HG02610 (cell line): ENCODE measurements at regions not wholly inside any gene's neighbourhood (a gene's known extent, or its start where the extent isn't known, plus 50 kb on each side); places are given as distances from the start of the nearest gene placed in this dataset.
"Not testable (repeated sequence)": the region's sequence is repeated elsewhere in the genome, so short reads cannot be mapped to it uniquely, and the experiment has no call there.

Source experiments
- ATAC-seq: cut with Tn5 transposase; IDR thresholded peaks from one replicate; pipeline ENCODE4 v1.9.1; 2021; ENCODE audit warnings: mild to moderate bottlenecking, moderate library complexity; ENCODE audit not compliant: unreplicated experiment

DNA sequence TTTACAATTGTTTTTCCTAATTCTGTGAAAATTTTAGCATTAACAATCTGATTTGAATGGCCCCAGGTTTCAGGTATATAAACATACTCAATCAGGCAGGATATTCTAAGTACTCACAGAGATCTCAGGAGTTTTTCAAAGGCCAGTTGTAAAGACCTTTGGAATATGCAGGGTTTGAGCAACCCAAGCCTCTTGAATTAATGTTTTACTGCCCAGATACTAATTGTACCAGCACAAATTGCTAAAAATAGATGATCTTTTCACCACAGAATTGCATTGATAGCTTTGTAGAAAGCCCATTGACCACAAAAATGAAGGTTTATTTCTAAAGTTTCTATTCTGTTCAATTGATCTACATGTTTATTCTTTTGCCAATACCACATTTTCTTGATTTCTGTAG lies 186.5 kb downstream of the OSTF1 start:
- ATAC-seq: no peak

DNA sequence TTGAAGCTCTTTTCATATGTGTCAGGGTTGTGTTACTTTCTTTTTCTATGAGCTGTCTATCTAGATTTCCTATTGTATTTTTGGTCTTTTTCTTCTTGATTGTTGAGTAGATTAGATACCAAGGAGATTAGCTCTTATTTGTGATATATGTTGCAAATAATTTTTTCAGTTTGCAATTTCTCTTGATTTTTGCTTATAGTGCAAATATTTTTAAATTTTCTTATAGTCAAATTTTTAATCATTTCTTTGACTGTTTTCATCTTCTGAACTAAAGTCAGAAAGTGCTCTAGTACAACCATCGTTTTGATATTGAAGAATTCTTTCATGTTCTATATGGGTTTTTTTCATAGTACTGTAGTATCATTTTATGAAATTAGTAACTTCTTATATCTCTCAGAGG lies 193.7 kb downstream of the OSTF1 start:
- no peak for ATAC-seq

DNA sequence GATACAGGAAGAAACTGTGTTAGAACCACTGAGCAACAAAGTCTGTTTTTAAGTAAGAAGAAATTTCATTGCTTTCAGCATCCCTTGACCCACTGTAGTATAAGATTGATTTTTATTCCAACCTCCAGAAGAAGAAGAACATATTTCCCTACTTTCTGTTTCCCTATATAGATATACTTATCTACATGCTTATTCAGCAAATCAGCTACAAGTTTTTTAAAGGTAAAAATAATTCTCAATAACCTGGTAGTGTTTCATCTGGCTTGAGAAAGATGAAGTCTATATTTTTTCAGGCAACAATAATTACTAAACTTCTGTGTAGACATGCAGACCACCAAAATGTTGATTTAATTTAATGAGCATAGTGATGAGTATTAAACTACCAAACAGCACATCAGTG lies 201.0 kb downstream of the OSTF1 start:
- no peak for ATAC-seq

DNA sequence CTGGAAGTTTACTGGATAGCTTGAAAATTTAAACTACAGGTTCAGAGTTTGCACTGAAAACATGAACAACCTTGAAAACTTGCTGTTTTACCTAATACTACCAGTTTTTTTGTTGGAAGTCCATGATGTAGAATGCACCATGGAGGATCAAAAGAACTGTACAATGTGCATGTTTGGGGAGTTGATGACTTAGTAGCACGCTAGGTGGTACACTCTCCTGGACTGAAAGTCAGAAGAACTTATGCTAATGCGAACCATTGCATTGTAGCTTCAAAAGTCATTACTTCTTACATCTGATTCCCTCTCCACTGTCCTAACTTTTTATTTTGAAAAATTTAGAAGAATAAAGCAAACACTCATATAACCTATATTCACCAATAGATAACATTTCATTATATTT lies 211.0 kb downstream of the OSTF1 start:
- no peak for ATAC-seq

DNA sequence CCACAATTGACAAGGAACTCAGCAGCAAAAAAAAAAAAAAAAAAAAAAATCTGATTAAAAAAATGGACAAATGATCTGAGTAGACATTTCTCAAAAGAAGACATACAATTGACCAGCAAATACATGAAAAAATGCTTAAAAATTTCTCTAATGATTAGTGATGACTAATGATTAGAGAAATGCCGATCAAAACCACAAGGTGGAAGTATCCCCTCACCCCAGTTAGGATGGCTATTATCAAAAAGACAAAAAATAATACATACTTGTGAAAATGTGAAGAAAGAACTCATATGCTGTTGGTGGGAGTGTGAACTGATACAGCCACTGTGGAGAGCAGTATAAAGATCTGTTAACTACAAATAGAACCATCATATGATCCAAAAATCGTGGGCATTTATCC lies 245.3 kb downstream of the OSTF1 start:
- no peak for ATAC-seq

DNA sequence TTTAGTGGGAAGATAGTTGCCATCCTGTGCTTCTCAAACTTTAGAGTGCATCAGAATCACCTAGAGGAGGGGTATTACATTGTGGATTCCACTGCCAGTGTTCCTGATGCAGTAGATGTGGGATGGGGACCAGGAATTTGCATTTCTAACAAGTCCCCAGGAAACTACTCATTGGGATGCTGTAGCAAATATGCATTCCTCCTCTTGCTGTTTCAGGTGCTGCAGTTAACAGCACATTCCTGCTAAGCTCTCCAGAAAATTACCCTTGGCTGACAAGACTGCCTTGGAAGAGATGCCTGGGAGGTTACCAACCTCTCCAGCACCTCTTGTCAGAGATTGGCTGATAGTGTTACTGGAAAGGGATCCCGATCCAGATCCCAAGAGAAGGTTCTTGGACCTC lies 270.5 kb downstream of the OSTF1 start:
- ATAC-seq: no peak

DNA sequence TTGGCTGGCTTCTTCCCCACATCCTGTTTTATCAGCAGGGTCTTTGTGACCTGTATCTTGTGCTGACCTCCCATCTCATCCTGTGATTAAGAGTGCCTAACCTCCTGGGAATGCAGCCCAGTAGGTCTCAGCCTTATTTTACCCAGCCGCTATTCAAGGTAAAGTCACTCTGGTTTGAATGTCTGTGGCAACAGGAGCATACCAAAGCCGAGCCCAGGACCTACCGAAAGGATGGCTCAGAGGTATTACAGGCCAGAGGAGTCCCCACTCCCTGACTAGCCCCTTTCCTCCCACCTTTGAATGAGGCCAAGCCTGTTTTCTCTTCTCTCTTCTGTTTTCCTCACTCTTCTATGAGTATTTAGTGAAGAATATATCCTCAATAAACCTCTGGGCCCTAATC lies 271.3 kb downstream of the OSTF1 start:
- no peak for ATAC-seq

DNA sequence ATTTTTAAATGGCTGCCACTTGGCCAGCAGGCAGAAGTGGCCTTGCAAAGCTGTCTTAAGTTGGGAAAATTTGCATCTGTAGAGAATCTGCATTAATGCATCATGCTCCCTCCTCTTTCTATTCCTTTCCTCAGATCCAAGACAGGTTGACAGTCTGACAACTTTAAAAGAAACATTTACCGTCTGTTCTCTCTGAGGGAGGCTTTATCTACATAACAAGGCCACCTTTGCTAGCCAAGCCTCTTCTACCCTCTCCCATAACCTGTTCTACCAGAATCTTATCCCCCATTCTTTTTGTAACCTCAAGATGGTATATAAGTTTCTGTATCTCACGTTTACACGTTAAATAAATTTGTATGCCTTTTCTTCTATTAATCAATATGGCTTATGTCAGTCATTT lies 271.9 kb downstream of the OSTF1 start:
- no peak for ATAC-seq

DNA sequence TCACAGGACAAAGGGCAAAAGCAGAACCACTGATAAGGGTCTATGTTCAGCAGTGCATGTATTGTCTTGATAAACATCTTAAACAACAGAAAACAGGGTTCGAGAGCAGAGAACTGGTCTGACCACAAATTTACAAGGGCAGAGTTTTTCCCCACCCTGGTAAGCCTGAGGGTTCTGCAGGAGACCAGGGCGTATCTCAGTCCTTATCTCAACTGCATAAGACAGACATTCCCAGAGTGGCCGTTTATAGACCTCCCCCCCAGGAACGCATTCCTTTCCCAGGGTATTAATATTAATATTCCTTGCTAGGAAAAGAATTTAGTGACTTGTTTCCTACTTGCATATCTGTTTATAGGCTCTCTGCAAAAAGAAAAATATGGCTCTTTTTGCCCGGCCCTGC lies 274.1 kb downstream of the OSTF1 start:
- ATAC-seq: not testable (repeated sequence)

DNA sequence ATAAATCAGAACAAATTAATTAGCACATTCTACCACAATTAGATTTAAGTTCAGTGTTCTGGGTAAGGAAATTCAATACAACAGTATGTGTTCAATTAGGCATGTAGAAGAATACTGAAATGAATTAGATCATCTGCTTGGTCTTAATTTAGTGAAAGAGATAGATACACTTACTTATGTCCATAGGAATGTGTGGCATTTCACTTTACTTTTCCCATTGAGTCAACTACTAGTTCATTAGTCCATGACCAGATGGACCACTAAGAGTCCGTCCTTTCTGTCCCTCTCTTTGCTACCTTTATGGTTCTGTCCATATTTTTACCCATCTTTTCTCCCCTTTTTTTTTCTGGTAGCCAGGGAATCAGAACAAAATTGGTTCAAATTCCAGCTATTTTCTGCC lies 276.9 kb downstream of the OSTF1 start:
- ATAC-seq: no peak

DNA sequence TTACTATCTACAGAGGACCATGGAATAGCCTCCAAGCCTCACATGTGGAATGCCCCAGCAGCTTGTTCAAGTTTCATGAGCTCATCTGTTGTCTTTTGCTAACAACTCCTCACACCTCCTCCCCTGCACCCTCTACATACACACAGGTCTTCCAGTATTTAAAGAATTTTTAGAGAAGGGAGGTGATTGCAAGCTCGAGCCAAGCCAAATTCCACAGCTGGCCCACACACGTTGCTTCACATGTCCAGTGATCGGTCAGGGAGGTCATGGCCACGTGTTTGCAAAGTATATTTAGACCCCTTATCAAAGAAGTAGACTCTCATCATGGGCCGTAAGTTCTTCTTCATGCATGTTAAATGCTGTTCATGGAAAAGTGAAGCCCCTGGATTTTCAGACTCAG lies 281.7 kb downstream of the OSTF1 start:
- ATAC-seq: no peak

DNA sequence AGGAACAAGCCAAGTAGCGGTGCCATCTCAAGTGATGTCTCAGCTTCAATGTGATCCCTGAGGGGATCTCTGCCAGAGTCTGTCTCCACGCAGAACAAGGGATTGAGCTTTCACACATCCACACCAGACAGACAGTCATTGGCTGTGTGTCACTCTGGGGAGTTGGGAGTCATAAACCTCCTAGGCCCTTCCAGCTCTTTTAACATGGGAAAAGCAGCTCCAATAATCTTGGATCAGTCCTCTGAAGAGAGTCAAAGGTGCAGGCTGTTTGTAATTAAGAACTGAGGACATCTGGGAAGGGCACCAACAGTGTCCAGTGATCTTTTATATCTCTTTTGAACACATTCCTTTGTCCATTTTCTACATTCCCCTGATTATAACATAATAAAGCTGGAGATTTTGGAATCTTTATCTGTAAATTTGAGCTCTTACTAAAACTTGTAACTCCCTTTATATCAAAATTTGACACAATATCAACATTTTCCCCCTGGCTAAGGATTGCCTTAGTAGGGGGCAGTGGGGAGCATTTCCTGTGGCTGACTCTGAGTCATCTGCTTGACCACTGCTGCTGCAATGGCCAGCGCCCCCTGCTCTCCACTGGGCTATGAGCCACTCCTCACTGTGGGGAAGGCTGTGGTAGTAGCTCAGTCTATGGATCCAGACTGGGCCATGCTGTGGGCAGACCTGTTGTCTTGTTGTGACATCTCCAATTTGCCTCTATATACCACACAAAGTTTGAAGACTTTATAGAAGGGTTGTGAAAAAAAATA lies 284.4 kb downstream of the OSTF1 start:
- no peak for ATAC-seq

DNA sequence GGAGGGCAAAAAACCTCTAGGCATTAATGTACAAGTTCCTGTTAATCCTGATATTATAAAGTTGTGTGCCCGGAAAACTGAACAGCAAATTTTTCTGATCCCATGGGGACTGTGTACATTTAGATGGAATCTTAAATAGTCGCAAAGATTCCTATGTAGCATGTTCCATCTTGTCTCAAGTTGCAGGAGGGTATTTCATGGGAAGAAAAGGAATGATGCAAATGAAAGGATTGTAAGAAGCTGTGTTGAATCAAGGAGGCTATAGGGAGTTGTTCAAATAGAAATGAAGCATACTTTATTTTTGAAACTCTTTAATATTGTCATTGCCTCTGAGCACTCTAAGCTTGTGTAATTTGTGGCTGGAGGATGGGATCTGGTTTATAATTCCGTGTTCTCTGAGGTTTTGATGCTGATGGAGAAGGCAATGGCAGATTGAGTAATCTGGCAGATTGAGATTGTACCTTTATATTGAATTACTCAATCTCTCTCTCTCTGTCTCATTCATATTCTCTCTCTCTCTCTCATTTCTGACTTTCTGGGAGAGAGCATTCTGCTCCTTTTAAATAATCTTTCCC lies 288.5 kb downstream of the OSTF1 start:
- no peak for ATAC-seq

DNA sequence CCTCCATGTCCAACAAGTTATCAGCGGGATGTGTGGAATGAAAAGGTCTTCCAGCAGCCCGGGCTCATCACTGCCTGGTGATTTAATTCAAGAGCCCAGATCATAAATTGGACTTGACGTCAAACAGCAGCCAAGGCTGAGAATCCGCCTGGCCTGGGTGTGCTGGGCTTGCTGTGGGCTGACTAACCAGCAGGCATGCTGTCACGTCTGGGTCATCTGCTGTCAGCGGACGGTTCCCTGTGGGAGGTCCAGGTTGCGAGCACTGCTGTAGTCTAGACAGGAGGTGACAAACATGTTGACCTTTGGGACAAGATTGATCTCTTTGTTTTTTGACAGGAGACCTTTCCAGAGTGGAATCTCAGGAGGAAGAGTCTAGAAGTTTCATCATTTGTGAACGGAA lies 289.7 kb downstream of the OSTF1 start:
- ATAC-seq: no peak

DNA sequence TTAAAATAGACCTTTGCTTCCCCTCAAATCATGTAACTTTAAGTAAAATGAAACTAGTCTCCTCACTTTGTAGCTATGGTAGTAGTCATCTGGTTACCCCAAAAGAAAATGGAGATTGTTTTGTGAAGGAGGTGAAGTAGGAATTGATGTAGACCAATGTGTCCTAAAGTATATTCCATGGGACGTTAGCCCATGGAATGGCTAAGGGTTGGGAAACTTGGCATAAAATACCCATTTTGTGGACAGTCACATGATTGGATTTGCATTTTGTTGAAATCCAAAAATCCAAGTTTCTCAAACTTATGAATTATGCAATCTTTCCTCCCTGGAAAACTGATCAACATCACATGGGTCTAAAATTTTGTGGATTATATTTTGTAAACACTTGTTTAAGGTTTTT lies 290.6 kb downstream of the OSTF1 start:
- ATAC-seq: no peak

DNA sequence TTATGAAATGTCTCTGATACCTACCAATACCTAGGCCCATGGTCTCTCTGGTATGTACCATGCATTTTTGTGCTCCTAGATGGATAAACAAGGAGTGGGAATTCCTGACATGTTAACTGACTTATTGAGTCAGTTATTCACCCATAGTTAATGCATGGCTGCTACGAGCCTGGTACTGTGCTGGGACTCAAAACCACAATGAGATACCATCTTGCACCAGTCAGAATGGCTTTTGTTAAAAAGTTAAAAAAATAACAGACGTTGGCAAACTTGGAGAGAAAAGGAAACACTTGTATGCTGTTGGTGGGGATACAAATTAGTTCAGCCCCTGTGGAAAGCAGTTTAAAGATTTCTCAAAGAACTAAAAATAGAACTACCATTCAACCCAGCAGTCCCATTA lies 293.8 kb downstream of the OSTF1 start:
- no peak for ATAC-seq

DNA sequence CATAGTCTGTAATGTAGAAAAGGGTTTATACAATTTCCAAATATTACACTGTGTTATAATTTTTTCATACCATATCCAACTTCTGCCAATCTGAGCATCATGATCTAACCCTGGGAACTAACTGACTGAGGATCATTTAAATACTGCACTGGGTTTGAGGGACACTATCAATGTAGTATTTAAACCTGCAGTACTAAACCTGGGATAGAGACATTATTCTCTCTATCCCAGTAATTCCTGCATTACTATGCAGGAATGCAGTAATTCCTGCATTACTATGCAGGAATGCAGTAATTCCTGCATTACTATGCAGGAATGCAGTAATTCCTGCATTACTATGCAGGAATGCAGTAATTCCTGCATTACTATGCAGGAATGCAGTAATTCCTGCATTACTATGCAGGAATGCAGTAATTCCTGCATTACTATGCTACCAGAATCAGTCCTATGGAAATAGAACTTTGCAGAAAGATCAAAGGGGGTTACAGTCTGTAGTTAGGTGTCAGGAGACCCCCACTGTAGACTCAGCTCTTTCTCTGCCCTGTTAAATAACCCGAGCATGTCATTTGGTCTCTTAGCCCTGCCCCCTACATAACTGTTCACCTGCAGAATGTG lies 295.2 kb downstream of the OSTF1 start:
- not testable (repeated sequence) for ATAC-seq

DNA sequence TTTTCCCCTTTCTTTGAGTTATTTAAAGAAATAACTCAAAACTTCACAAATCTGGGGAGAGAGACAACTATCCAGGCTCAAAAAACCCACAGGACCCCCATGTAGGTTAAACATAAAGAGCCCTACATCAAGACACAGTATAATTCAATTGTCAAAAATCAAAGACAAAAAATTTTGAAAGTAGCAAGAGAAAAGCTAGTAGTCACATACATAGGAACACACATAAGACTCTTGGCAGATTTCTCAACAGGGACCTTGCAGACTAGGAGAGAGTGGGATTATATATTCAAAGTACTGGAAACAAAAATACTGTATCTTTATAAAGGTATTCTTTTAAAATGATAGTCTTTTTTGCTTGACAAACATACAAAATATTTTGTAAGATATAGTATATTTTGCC lies 296.9 kb downstream of the OSTF1 start:
- no peak for ATAC-seq

DNA sequence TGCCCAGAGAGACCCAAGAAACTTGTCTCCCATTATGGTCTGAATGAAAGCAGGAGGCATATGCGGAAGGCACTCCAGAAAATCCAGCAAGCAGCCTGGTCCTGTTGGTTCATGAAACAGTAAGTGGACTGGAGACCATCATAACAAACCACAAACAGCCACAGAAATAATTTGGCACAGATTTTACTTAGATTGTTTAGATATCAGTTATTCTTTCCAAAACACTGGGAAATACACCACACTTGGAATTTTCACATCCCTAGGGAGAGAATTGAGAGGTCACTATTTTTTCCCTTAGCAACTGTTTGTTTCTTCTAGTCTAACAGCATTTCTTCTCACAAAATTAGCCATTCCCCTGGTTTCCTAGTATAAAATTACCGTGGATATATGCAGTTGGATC lies 300.8 kb downstream of the OSTF1 start:
- ATAC-seq: no peak

DNA sequence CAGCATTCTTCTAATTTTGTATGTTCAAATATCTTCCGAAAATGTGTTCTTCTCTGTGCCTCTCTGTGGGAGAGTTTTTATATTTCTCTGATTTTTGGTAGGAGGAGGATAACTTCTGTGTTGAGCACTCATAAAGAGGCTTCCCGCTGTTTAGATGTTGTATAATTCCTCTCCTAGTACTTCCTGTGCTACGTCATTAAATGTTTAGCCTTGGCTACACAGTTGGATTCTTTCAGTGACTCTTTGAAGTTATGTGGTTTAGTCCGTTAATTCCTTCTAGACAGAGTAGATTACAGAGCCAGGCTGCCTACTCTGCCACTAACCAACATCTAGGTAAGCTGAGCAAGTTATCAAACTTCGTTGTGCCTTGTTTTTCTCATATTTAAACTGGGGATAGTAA lies 302.6 kb downstream of the OSTF1 start:
- ATAC-seq: no peak

DNA sequence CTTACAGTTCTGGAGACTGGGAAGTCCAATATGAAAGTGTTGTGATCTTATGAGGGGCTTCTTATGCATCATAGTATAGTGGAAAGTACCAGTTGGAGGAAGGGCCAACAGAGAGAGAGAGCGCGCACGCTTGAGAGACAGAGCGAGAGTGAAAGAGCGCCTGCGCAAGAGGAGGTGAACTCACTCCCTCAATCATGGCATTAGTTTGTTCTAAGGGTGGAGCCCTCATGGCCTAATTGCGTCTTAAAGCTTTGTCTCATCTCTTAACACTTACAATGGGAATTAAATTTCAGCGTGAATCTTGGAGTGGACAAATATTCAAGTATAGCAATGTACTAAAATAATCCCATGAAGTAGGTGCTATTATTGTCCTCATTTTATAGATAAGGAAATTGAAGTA lies 303.2 kb downstream of the OSTF1 start:
- ATAC-seq: no peak

DNA sequence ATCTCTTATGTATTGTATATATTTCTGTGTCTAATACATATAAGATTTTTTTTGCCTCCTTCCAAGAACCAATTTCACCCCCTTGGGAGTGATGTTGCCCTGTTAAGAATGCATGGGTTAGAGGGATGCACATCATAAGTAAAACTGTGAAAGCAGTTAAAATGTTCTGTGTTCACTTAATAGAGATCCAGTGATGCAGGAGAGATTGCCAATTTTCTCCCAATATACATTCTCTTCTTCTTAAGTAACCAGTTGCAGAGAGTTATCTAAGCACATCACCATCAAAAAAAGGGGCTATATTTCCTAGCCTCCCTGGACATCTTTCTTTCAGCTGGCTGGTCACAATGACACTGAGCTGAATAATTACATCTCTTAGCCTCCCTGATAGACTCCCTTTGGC lies 307.0 kb downstream of the OSTF1 start:
- ATAC-seq: no peak

DNA sequence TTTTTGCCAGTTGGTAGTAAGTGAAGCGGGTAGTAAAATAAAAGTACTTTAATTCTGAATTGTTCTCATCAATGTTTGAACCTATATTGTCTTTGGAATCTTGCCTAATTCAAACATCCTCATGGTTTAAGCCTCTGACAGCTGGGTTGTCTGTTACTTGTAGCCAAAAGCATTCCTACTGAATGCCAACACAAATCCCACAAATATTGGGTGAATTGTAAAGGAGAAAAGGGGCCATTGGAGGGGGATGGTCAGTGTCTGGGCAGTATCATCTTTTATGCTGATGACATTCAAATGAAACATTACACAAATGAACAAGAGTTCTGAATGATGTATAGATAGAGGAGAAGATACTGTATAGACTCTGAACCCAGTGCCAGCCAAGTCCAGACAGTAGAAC lies 309.5 kb downstream of the OSTF1 start:
- no peak for ATAC-seq
